ENCODE measurements at regions not wholly inside any gene's neighbourhood (a gene's known extent, or its start where the extent isn't known, plus 50 kb on each side); places are given as distances from the start of the nearest gene placed in this dataset.
"Not testable (repeated sequence)": the region's sequence is repeated elsewhere in the genome, so short reads cannot be mapped to it uniquely, and the experiment has no call there.

- Mint-ChIP-seq H3K36me3 (ENCODE audit: low read depth) (no peaks in the 10 kb centered on the region), H3K27me3 (no peaks in the 10 kb centered on the region), H3K27ac (no peak overlapping the region), H3K4me3 (no peak overlapping the region), H3K9me3 (no peaks in the 10 kb centered on the region), H3K4me1 (no peaks in the 10 kb centered on the region)
- POLR2A ChIA-PET: interaction anchor here (0.8 kb wide), 1 partner anchor 12 kb away, joined by 3 read pairs; no protein-coding TSS in a partner anchor
- CTCF ChIA-PET: no interaction called here
- DNase-seq: no peak
These were observed 226.6 kb upstream of the ST6GAL2 start for GRCh38 chr2:107112561-107112960.

GRCh38 chr2:107128381-107128780, 242.4 kb upstream of the ST6GAL2 start:
- Mint-ChIP-seq H3K36me3 (ENCODE audit: low read depth) (no peaks in the 10 kb centered on the region), H3K9me3 (peaks cover 5% of the 10 kb centered on the region), H3K27me3 (no peaks in the 10 kb centered on the region), H3K4me3 (no peak overlapping the region), H3K4me1 (no peaks in the 10 kb centered on the region), H3K27ac (no peak overlapping the region)
- DNase-seq: no peak
- ChIA-PET CTCF (no interaction called here), POLR2A (no interaction called here)

GRCh38 chr2:107132070-107132469, 246.1 kb upstream of the ST6GAL2 start:
- Mint-ChIP-seq H3K4me3 (no peak overlapping the region), H3K36me3 (ENCODE audit: low read depth) (no peaks in the 10 kb centered on the region), H3K27ac (no peak overlapping the region), H3K27me3 (no peaks in the 10 kb centered on the region), H3K4me1 (no peaks in the 10 kb centered on the region), H3K9me3 (peaks cover 5% of the 10 kb centered on the region)
- CTCF ChIA-PET: no interaction called here
- POLR2A ChIA-PET: no interaction called here
- no peak for DNase-seq

- ChIA-PET POLR2A (no interaction called here), CTCF (no interaction called here)
- H3K36me3 Mint-ChIP-seq (ENCODE audit: low read depth): no peaks in the 10 kb centered on the region
- H3K4me1 Mint-ChIP-seq: no peaks in the 10 kb centered on the region
- H3K27me3 Mint-ChIP-seq: no peaks in the 10 kb centered on the region
- H3K27ac Mint-ChIP-seq: no peak overlapping the region
- H3K9me3 Mint-ChIP-seq: peaks cover 1% of the 10 kb centered on the region
- H3K4me3 Mint-ChIP-seq: no peak overlapping the region
- no peak for DNase-seq
These were observed 246.8 kb upstream of the ST6GAL2 start for GRCh38 chr2:107132746-107133145.

- Mint-ChIP-seq H3K36me3 (ENCODE audit: low read depth) (no peaks in the 10 kb centered on the region), H3K4me1 (no peaks in the 10 kb centered on the region), H3K27ac (no peak overlapping the region), H3K27me3 (no peaks in the 10 kb centered on the region), H3K4me3 (no peak overlapping the region), H3K9me3 (no peaks in the 10 kb centered on the region)
- ChIA-PET CTCF (no interaction called here), POLR2A (no interaction called here)
- no peak for DNase-seq
These were observed 247.4 kb upstream of the ST6GAL2 start for GRCh38 chr2:107133412-107133811.

- no peaks in the 10 kb centered on the region for H3K4me1 Mint-ChIP-seq
- H3K36me3 Mint-ChIP-seq (ENCODE audit: low read depth): no peaks in the 10 kb centered on the region
- H3K4me3 Mint-ChIP-seq: no peak overlapping the region
- ChIA-PET CTCF (no interaction called here), POLR2A (no interaction called here)
- DNase-seq: no peak
- no peaks in the 10 kb centered on the region for H3K27me3 Mint-ChIP-seq
- H3K9me3 Mint-ChIP-seq: no peaks in the 10 kb centered on the region
- no peak overlapping the region for H3K27ac Mint-ChIP-seq
These were observed 250.8 kb upstream of the ST6GAL2 start for GRCh38 chr2:107136733-107137132.

- ChIA-PET POLR2A (no interaction called here), CTCF (no interaction called here)
- H3K36me3 Mint-ChIP-seq (ENCODE audit: low read depth): no peaks in the 10 kb centered on the region
- no peaks in the 10 kb centered on the region for H3K27me3 Mint-ChIP-seq
- no peak overlapping the region for H3K27ac Mint-ChIP-seq
- no peaks in the 10 kb centered on the region for H3K9me3 Mint-ChIP-seq
- H3K4me3 Mint-ChIP-seq: no peak overlapping the region
- no peak for DNase-seq
- no peaks in the 10 kb centered on the region for H3K4me1 Mint-ChIP-seq
These were observed 251.7 kb upstream of the ST6GAL2 start for GRCh38 chr2:107137706-107138105.

- POLR2A ChIA-PET: no interaction called here
- no peak for DNase-seq
- Mint-ChIP-seq H3K9me3 (peaks cover 5% of the 10 kb centered on the region), H3K4me1 (no peaks in the 10 kb centered on the region), H3K27me3 (no peaks in the 10 kb centered on the region), H3K36me3 (ENCODE audit: low read depth) (no peaks in the 10 kb centered on the region), H3K27ac (no peak overlapping the region), H3K4me3 (no peak overlapping the region)
- CTCF ChIA-PET: no interaction called here
These were observed 260.2 kb upstream of the ST6GAL2 start for GRCh38 chr2:107146181-107146580.

GRCh38 chr2:107146645-107147044, 260.7 kb upstream of the ST6GAL2 start:
- H3K4me3 Mint-ChIP-seq; H3K9me3 Mint-ChIP-seq; H3K36me3 Mint-ChIP-seq (ENCODE audit: low read depth); H3K27ac Mint-ChIP-seq; POLR2A ChIA-PET; CTCF ChIA-PET; DNase-seq; H3K4me1 Mint-ChIP-seq; H3K27me3 Mint-ChIP-seq: not testable (repeated sequence)

GRCh38 chr2:107148055-107148454, 262.1 kb upstream of the ST6GAL2 start:
- H3K4me1 Mint-ChIP-seq: no peaks in the 10 kb centered on the region
- no peaks in the 10 kb centered on the region for H3K36me3 Mint-ChIP-seq (ENCODE audit: low read depth)
- H3K4me3 Mint-ChIP-seq: no peak overlapping the region
- no peaks in the 10 kb centered on the region for H3K27me3 Mint-ChIP-seq
- ChIA-PET POLR2A (no interaction called here), CTCF (no interaction called here)
- no peak overlapping the region for H3K27ac Mint-ChIP-seq
- no peak for DNase-seq
- peaks cover 5% of the 10 kb centered on the region for H3K9me3 Mint-ChIP-seq

GRCh38 chr2:107148496-107148895, 262.5 kb upstream of the ST6GAL2 start:
- ChIA-PET POLR2A (no interaction called here), CTCF (no interaction called here)
- Mint-ChIP-seq H3K27me3 (no peaks in the 10 kb centered on the region), H3K27ac (no peak overlapping the region), H3K4me1 (no peaks in the 10 kb centered on the region), H3K4me3 (no peak overlapping the region), H3K9me3 (peaks cover 5% of the 10 kb centered on the region), H3K36me3 (ENCODE audit: low read depth) (no peaks in the 10 kb centered on the region)
- DNase-seq: no peak

GRCh38 chr2:107160640-107161239, 274.8 kb upstream of the ST6GAL2 start:
- DNase-seq: no peak
- Mint-ChIP-seq H3K36me3 (ENCODE audit: low read depth) (no peaks in the 10 kb centered on the region), H3K27ac (no peak overlapping the region), H3K4me1 (no peaks in the 10 kb centered on the region), H3K9me3 (no peaks in the 10 kb centered on the region), H3K4me3 (no peak overlapping the region), H3K27me3 (no peaks in the 10 kb centered on the region)
- CTCF ChIA-PET: no interaction called here
- POLR2A ChIA-PET: no interaction called here

GRCh38 chr2:107168141-107168540, 282.2 kb upstream of the ST6GAL2 start:
- POLR2A ChIA-PET: no interaction called here
- DNase-seq: no peak
- H3K4me1 Mint-ChIP-seq: no peaks in the 10 kb centered on the region
- no peaks in the 10 kb centered on the region for H3K27me3 Mint-ChIP-seq
- no peak overlapping the region for H3K4me3 Mint-ChIP-seq
- H3K9me3 Mint-ChIP-seq: peaks cover 5% of the 10 kb centered on the region
- CTCF ChIA-PET: no interaction called here
- H3K27ac Mint-ChIP-seq: no peak overlapping the region
- H3K36me3 Mint-ChIP-seq (ENCODE audit: low read depth): no peaks in the 10 kb centered on the region

- H3K4me3 Mint-ChIP-seq: no peak overlapping the region
- no peaks in the 10 kb centered on the region for H3K27me3 Mint-ChIP-seq
- no peaks in the 10 kb centered on the region for H3K4me1 Mint-ChIP-seq
- POLR2A ChIA-PET: no interaction called here
- peaks cover 1% of the 10 kb centered on the region for H3K9me3 Mint-ChIP-seq
- H3K27ac Mint-ChIP-seq: no peak overlapping the region
- no peak for DNase-seq
- H3K36me3 Mint-ChIP-seq (ENCODE audit: low read depth): no peaks in the 10 kb centered on the region
- CTCF ChIA-PET: no interaction called here
These were observed 288.2 kb upstream of the ST6GAL2 start for GRCh38 chr2:107174171-107174570.

- no peak overlapping the region for H3K27ac Mint-ChIP-seq
- ChIA-PET POLR2A (no interaction called here), CTCF (no interaction called here)
These were observed 297.0 kb upstream of the ST6GAL2 start for GRCh38 chr2:107182981-107183380.

More at GRCh38 chr2:107182981-107183380, 297.0 kb upstream of the ST6GAL2 start:
- Mint-ChIP-seq H3K4me1 (no peaks in the 10 kb centered on the region), H3K36me3 (ENCODE audit: low read depth) (no peaks in the 10 kb centered on the region), H3K4me3 (no peak overlapping the region), H3K27me3 (no peaks in the 10 kb centered on the region), H3K9me3 (peaks cover 6% of the 10 kb centered on the region)
- no peak for DNase-seq

Measured in activated CD4-positive, alpha-beta memory T cell treated with anti-CD3 and anti-CD28 coated beads, Interleukin-2, amount 10 ng/mL, durations not matched to agents 7 days and 5 days (primary cell).